ENCODE measurements at regions not wholly inside any gene's neighbourhood (a gene's known extent, or its start where the extent isn't known, plus 50 kb on each side); places are given as distances from the start of the nearest gene placed in this dataset.

GRCh38 chrX:122441451-122441850, 742.6 kb upstream of the GRIA3 start:
- no peaks in the 10 kb centered on the region for H3K36me3 ChIP-seq
- WGBS, 2 donors, result 100% methylated on average over 1 of the region's 1 CpG; no CpG with 5 or more reads in 1 of the 2 donors
- TF ChIP-seq CTCF (IDR thresholded peaks at IDR 0.05), result no peak
- TF ChIP-seq POLR2A (IDR thresholded peaks at IDR 0.05), result no peak

GRCh38 chrX:122445466-122445865, 738.6 kb upstream of the GRIA3 start:
- Histone ChIP-seq H3K36me3 (no peaks in the 10 kb centered on the region), H3K4me1 (no peaks in the 10 kb centered on the region), H3K4me3 (replicated peaks in 1 of 3) (no peak overlapping the region), H3K9me3 (no peaks in the 10 kb centered on the region), H3K27ac (no peak overlapping the region), H3K27me3 (no peaks in the 10 kb centered on the region)
- DNase-seq, result no peak
- intact Hi-C loops (cut with DNase I), result no loop called here
- TF ChIP-seq CTCF (IDR thresholded peaks at IDR 0.05), result no peak
- no peak for TF ChIP-seq POLR2A (IDR thresholded peaks at IDR 0.05)

More at GRCh38 chrX:122441451-122441850, 742.6 kb upstream of the GRIA3 start:
- H3K27ac ChIP-seq, result no peak overlapping the region
- no peaks in the 10 kb centered on the region for H3K9me3 ChIP-seq
- no peak for DNase-seq
- no peak overlapping the region for H3K4me3 ChIP-seq (replicated peaks in 1 of 3)
- intact Hi-C loops (cut with DNase I), result no loop called here
- H3K27me3 ChIP-seq, result no peaks in the 10 kb centered on the region
- H3K4me1 ChIP-seq, result no peaks in the 10 kb centered on the region

GRCh38 chrX:122464341-122464740, 719.7 kb upstream of the GRIA3 start:
- Histone ChIP-seq H3K36me3 (no peaks in the 10 kb centered on the region), H3K4me3 (replicated peaks in 1 of 3) (no peak overlapping the region), H3K27me3 (no peaks in the 10 kb centered on the region), H3K27ac (no peak overlapping the region), H3K4me1 (no peaks in the 10 kb centered on the region), H3K9me3 (no peaks in the 10 kb centered on the region)
- TF ChIP-seq POLR2A (IDR thresholded peaks at IDR 0.05) (no peak), CTCF (IDR thresholded peaks at IDR 0.05) (no peak)
- 60 to 69% methylated on average over 3 of the region's 3 CpGs for WGBS, 2 donors
- intact Hi-C loops (cut with DNase I), result no loop called here
- DNase-seq, result no peak

- Histone ChIP-seq H3K4me1 (no peaks in the 10 kb centered on the region), H3K9me3 (no peaks in the 10 kb centered on the region), H3K4me3 (replicated peaks in 1 of 3) (no peak overlapping the region), H3K36me3 (no peaks in the 10 kb centered on the region), H3K27me3 (no peaks in the 10 kb centered on the region), H3K27ac (no peak overlapping the region)
- intact Hi-C loops (cut with DNase I), result no loop called here
- no peak for DNase-seq
- TF ChIP-seq POLR2A (IDR thresholded peaks at IDR 0.05) (no peak), CTCF (IDR thresholded peaks at IDR 0.05) (no peak)
Measured at GRCh38 chrX:122475306-122475705, 708.8 kb upstream of the GRIA3 start.

- 71 to 89% methylated on average over 2 of the region's 2 CpGs for WGBS, 2 donors
- TF ChIP-seq POLR2A (IDR thresholded peaks at IDR 0.05) (no peak), CTCF (IDR thresholded peaks at IDR 0.05) (no peak)
- H3K27ac ChIP-seq, result no peak overlapping the region
- no peak for DNase-seq
- no peaks in the 10 kb centered on the region for H3K27me3 ChIP-seq
- H3K4me3 ChIP-seq (replicated peaks in 1 of 3), result no peak overlapping the region
- no peaks in the 10 kb centered on the region for H3K4me1 ChIP-seq
- H3K36me3 ChIP-seq, result no peaks in the 10 kb centered on the region
- no peaks in the 10 kb centered on the region for H3K9me3 ChIP-seq
- intact Hi-C loops (cut with DNase I), result no loop called here
Measured at GRCh38 chrX:122500556-122500955, 683.5 kb upstream of the GRIA3 start.

Measured in thyroid gland (tissue), 4 donors.